Fibroblast of the aortic adventitia (primary cell): ENCODE measurements at regions not wholly inside any gene's neighbourhood (a gene's known extent, or its start where the extent isn't known, plus 50 kb on each side); places are given as distances from the start of the nearest gene placed in this dataset.

Source experiments
- DNase-seq: peaks from one replicate; pipeline ENCODE4 v3.0.0-alpha.2; 2010; ENCODE audit warnings: low read depth
- H3K4me3 ChIP-seq: 2 replicates; pipeline ENCODE4 v1.5.1; 2011; ENCODE audit warnings: low read depth, mild to moderate bottlenecking, control low read depth, low read length, moderate library complexity
- TF ChIP-seq, protein P1 (sequence below): IDR thresholded peaks from 2 replicates; pipeline ENCODE4 v1.5.1; 2011; ENCODE audit warnings: mild to moderate bottlenecking, low read length, control low read depth, inconsistent platforms; ENCODE audit not compliant: insufficient read depth

DNA sequence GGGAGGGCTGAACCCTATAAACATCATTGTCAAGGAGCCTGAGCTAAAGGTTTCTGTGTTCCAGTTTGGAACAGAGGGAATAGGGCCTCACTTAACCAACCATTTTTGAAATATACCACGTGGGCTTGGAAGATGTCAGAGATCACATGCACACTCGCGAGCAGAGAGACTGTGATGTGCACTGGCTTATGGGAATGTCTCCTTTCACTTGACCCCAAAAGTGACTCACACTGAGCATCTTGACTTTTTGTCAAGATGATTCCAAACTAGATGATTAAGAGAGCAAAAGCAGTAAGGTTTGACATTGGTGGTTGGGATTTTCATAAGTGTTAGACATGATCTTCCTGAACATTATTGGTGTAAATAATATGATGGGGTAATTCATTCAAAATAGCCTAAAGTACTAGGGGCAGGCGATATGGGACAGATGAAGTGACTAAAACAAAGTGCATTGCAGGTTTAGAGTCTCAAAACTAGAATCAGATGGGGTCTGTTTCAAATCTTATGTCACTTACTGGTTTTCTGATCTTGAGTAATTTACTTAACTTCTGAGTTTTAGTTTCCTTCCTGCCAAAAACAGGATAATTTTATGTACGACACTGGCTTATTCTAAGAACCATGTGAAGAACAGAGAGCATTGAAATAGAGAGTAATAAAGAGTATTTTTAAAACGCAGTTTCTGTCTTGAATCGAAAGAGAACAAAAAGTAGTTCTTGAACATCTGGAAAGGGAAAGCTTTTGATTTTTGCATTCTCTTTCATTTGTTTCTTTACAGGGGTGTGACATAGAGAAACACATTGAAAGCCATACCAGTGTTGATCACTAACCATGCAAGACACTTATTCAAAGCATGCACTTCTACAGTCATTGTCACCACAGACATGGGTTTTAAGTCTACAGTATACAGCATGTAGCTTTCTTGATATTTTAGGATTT, 383.0 kb downstream of the DIRAS2 start:
- TF ChIP-seq, protein P1, sequence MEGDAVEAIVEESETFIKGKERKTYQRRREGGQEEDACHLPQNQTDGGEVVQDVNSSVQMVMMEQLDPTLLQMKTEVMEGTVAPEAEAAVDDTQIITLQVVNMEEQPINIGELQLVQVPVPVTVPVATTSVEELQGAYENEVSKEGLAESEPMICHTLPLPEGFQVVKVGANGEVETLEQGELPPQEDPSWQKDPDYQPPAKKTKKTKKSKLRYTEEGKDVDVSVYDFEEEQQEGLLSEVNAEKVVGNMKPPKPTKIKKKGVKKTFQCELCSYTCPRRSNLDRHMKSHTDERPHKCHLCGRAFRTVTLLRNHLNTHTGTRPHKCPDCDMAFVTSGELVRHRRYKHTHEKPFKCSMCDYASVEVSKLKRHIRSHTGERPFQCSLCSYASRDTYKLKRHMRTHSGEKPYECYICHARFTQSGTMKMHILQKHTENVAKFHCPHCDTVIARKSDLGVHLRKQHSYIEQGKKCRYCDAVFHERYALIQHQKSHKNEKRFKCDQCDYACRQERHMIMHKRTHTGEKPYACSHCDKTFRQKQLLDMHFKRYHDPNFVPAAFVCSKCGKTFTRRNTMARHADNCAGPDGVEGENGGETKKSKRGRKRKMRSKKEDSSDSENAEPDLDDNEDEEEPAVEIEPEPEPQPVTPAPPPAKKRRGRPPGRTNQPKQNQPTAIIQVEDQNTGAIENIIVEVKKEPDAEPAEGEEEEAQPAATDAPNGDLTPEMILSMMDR, result no peak
- no peak overlapping the region for H3K4me3 ChIP-seq
- DNase-seq, result no peak

DNA sequence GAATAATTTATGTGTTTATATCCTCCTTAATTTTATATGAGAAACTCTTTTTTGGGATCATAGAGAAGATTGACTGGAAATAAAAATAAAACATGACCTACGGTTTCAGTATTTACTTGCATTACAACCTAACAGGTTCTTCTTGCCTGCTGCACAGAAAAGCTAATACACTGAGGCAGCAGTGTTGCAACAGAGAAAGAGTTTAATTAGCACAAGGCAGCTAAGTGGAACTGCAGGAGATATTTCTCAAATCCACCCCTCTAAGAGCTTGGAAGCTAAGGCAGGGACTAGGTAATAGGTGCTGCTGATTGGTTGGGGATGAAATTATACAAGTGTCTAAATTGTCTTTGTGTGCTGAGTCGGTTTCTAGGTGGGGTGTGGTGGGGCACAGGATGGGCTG, 380.9 kb downstream of the DIRAS2 start:
- no peak for DNase-seq
- TF ChIP-seq, protein P1, result no peak

DNA sequence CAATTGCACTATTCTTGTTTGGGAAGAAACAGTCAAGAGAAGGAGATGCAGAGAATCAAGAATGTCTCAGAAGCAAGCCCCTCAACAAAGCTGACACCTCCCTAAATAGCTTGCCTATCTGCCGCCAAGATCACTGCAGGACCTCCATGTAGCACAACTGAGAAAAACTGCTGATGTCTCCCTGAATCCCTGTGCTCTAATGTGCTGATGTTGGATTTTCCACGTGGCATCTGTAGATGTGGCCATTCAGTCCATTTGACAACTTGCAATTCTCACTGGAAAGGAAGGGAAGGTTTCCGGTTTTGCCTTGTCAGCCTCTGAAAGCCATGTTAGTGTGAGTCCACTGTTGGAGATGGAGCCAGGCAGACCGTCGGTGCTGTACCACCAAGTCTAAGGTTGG, 374.0 kb downstream of the DIRAS2 start:
- TF ChIP-seq, protein P1, result no peak
- no peak for DNase-seq
- H3K4me3 ChIP-seq, result no peak overlapping the region

More for the DNA sequence above, 380.9 kb downstream of the DIRAS2 start:
- no peak overlapping the region for H3K4me3 ChIP-seq

DNA sequence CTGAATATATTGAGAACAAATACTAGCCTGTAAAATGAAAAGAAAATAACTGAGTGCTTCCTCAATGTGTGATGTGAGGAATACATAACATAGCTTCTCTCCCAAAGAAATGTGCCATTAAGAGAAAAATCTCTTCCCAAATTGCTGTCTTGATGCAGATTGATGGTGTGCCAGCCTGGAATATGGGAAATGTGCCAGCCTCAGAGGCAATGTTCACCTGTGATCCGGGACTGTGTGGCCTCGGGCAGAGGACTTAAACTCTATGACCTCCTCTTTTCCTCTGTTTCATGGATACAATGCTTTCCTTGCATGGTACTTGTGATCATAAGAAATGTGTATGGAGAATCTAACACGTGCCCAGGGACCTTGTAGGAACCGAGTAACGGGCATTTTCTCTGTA, 370.9 kb downstream of the DIRAS2 start:
- TF ChIP-seq, protein P1, result no peak
- H3K4me3 ChIP-seq, result no peak overlapping the region
- no peak for DNase-seq

DNA sequence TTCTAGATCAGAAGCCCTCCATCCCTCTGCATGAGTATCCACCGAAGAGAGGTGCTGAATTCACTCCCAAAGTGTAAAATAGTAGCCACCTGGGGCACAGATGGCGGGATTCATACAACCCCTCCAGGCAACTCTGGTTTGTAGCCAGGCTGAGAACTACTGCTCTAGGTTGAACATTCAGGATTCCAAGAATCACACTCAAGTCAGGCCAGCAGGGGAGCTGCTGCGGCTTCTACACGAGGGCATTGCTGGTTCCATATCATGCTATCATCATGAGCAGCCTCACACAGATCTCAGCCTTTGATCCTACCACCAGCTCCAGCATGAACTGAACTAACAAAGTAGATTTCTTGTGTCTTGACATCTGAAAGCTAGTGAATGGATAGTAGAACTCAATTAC, 367.9 kb downstream of the DIRAS2 start:
- no peak overlapping the region for H3K4me3 ChIP-seq
- TF ChIP-seq, protein P1, result no peak
- no peak for DNase-seq

DNA sequence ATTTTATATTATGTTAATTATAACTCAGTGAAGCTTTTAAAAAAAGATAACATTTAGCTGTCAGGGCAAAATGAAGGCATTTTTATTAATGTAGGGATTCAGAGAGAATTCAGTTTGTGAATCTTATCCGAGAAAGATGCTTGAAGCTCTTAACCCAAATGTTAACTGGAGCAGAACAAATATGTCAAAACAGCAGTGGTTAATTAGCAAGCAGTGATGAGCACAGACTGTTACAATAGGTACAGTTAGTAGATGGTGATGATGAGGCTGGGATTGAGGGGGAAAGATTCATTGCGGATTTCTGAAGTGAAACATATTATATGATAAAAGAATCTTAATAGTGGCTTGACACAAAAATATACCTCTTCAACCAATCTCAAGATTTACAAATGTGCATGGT, 356.7 kb downstream of the DIRAS2 start:
- TF ChIP-seq, protein P1, result no peak
- H3K4me3 ChIP-seq, result no peak overlapping the region
- no peak for DNase-seq
